ENCODE measurements at regions not wholly inside any gene's neighbourhood (a gene's known extent, or its start where the extent isn't known, plus 50 kb on each side); places are given as distances from the start of the nearest gene placed in this dataset.
A peak's percentile ranks its signal among the peaks of the same experiment; 100 is the strongest.
"Not testable (repeated sequence)": the region's sequence is repeated elsewhere in the genome, so short reads cannot be mapped to it uniquely, and the experiment has no call there.

- intact Hi-C loops (cut with DNase I, micrococcal nuclease) = no loop called here
- H3K9me3 ChIP-seq = no peaks in the 10 kb centered on the region
- H3K4me3 ChIP-seq = no peak overlapping the region
- no peak for TF ChIP-seq CTCF (IDR thresholded peaks at IDR 0.05)
- no peaks in the 10 kb centered on the region for H3K36me3 ChIP-seq (ENCODE audit: low read depth)
- no peaks in the 10 kb centered on the region for H3K4me1 ChIP-seq (ENCODE audit: low read depth)
- ATAC-seq (no peak), DNase-seq (no peak)
Observed at GRCh38 chr7:52753855-52754254, 281.6 kb upstream of the POM121L12 start.

- no peak overlapping the region for H3K4me3 ChIP-seq
- TF ChIP-seq CTCF (IDR thresholded peaks at IDR 0.05) = no peak
- no peak for ATAC-seq
- H3K4me1 ChIP-seq (ENCODE audit: low read depth) = no peaks in the 10 kb centered on the region
- intact Hi-C loops (cut with DNase I, micrococcal nuclease) = no loop called here
- H3K9me3 ChIP-seq = no peaks in the 10 kb centered on the region
- no peaks in the 10 kb centered on the region for H3K36me3 ChIP-seq (ENCODE audit: low read depth)
- no peak for DNase-seq
Observed at GRCh38 chr7:52752891-52753290, 282.5 kb upstream of the POM121L12 start.

GRCh38 chr7:52749880-52750279 is 285.6 kb upstream of the POM121L12 start:
- H3K4me3 ChIP-seq = no peak overlapping the region
- ATAC-seq (no peak), DNase-seq (peak in 2 of 3 donors; percentile 34 to 53)
- intact Hi-C loops (cut with DNase I, micrococcal nuclease) = no loop called here
- no peaks in the 10 kb centered on the region for H3K9me3 ChIP-seq
- no peaks in the 10 kb centered on the region for H3K4me1 ChIP-seq (ENCODE audit: low read depth)
- H3K36me3 ChIP-seq (ENCODE audit: low read depth) = no peaks in the 10 kb centered on the region
- no peak for TF ChIP-seq CTCF (IDR thresholded peaks at IDR 0.05)

- no peaks in the 10 kb centered on the region for H3K9me3 ChIP-seq
- no peak overlapping the region for H3K4me3 ChIP-seq
- intact Hi-C loops (cut with DNase I, micrococcal nuclease) = no loop called here
- no peak for ATAC-seq
- no peaks in the 10 kb centered on the region for H3K36me3 ChIP-seq (ENCODE audit: low read depth)
- no peak for DNase-seq
- no peaks in the 10 kb centered on the region for H3K4me1 ChIP-seq (ENCODE audit: low read depth)
- no peak for TF ChIP-seq CTCF (IDR thresholded peaks at IDR 0.05)
Observed at GRCh38 chr7:52747817-52748216, 287.6 kb upstream of the POM121L12 start.

GRCh38 chr7:52741670-52742290 is 293.7 kb upstream of the POM121L12 start:
- DNase-seq = no peak
- Histone ChIP-seq H3K4me3 (no peak overlapping the region), H3K36me3 (ENCODE audit: low read depth) (no peaks in the 10 kb centered on the region), H3K9me3 (no peaks in the 10 kb centered on the region), H3K4me1 (ENCODE audit: low read depth) (no peaks in the 10 kb centered on the region)
- no peak for ATAC-seq
- intact Hi-C loops (cut with DNase I, micrococcal nuclease) = no loop called here
- no peak for TF ChIP-seq CTCF (IDR thresholded peaks at IDR 0.05)

GRCh38 chr7:52735656-52736055 is 299.8 kb upstream of the POM121L12 start:
- Histone ChIP-seq H3K36me3 (ENCODE audit: low read depth) (no peaks in the 10 kb centered on the region), H3K4me1 (ENCODE audit: low read depth) (no peaks in the 10 kb centered on the region), H3K4me3 (no peak overlapping the region), H3K9me3 (no peaks in the 10 kb centered on the region)
- no peak for DNase-seq
- ATAC-seq = no peak
- intact Hi-C loops (cut with DNase I, micrococcal nuclease) = no loop called here
- TF ChIP-seq CTCF (IDR thresholded peaks at IDR 0.05) = no peak

GRCh38 chr7:52728683-52729082 is 306.8 kb upstream of the POM121L12 start:
- H3K4me3 ChIP-seq; H3K4me1 ChIP-seq (ENCODE audit: low read depth); intact Hi-C loops (cut with DNase I, micrococcal nuclease); ATAC-seq; H3K9me3 ChIP-seq; DNase-seq; H3K36me3 ChIP-seq (ENCODE audit: low read depth): not testable (repeated sequence)
